GM12874 (cell line): ENCODE measurements at regions not wholly inside any gene's neighbourhood (a gene's known extent, or its start where the extent isn't known, plus 50 kb on each side); places are given as distances from the start of the nearest gene placed in this dataset.

Source experiments
- CTCF ChIP-seq: IDR thresholded peaks from 2 replicates; pipeline ENCODE4 v1.5.1; 2011; ENCODE audit warnings: low read depth, mild to moderate bottlenecking, control low read depth, low read length, moderate library complexity; ENCODE audit not compliant: insufficient read depth

DNA sequence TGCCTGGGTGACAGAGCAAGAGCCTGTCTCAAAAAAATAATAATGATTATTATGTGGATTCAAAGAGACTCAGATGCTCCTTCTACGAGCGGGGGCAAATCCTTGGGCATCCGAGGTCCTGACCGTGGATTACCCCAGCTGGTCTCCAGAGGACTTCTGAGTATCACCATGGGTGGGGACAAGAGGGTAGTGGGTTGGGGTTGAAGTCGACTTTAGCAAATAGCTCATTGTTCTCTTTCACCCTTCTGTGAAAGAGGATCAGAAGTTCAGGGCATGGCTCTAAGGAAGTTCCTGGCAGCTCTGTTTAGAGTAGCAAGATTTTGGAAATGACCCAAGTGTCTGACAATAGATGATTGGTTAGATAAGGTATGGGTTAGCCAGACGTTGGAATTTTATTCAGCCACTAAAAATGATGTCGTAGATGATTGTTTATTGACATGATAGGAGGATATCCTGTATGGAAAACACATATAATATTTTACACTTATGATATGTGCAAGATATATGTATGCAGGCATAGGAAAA is 59.0 kb upstream of the SPRED2 start:
- TF ChIP-seq CTCF = no peak

DNA sequence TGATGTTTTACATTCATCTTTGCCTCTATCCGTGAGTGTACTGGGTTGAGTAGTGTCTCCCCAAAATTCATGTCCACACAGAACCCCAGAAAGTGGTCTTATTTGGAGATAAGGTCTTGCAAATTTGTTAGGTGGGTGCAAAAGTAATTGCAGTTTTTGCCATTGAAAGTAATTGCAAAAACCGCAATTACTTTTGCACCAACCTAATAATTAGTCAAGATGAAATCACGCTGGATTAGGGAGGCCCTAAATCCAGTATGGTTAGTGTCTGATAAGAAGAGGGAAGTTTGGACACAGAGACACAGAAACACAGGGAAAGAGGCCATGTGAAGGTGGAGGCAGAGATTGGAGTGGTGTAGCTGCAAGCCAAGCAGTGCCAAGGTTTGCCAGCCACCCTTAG is 57.8 kb upstream of the SPRED2 start:
- no peak for TF ChIP-seq CTCF

DNA sequence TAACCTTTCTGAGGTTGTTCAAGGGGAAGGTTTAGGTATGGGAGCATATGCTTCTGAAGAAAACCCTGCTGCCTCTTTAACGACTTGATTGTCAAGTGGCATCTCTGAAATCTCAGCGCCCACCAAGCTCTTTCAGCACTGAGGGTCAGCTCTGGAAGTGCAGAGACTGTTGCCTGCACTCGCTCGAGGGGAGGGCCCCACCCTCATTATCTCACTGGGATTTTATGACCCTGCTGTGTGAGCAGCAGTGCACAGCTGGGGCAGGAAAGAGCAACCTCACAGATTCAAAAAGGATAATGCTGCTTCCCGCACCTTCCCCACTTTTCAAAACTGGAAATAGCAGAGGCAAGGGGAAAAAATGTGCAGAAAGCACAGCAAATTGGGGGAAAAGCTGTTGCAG is 56.9 kb upstream of the SPRED2 start:
- TF ChIP-seq CTCF = no peak

DNA sequence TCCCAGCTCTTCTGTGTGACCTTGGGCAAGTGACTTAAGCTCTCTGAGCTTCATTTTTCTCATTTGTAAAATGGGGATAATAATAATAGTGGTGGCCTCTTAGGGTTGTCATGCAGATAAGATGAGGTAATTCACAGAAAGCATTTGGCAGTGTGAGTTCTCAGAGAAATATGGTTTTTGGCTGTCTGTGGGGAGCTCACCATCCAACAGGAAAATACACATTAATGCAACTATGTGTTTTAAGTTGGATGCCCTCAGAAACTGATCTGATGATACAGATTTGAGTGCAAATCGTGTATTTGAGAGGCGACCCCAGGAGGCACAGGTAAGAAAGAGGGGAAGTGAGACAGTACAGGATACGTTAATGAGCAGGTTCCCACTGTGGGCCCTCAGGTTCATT is 56.1 kb upstream of the SPRED2 start:
- TF ChIP-seq CTCF = no peak

DNA sequence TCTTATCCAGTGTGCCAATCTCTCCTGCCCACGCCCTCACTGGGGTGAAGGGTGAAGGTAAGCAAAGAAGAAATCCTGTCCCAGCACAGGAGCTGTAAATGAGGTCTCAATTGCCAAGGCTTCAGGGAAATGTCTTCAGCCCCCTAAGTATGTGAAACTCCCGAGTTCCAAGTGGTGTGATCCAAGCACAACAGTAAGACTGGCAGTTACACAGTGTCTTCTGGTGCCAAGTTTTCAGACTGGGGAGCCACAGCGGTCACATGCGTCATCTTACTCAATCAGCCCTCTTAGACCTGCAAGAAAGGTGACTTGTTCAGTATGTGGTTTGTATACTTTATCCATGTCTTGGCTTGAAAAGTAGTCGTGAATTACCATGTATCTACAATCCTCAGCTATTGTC is 55.0 kb upstream of the SPRED2 start:
- TF ChIP-seq CTCF = no peak

DNA sequence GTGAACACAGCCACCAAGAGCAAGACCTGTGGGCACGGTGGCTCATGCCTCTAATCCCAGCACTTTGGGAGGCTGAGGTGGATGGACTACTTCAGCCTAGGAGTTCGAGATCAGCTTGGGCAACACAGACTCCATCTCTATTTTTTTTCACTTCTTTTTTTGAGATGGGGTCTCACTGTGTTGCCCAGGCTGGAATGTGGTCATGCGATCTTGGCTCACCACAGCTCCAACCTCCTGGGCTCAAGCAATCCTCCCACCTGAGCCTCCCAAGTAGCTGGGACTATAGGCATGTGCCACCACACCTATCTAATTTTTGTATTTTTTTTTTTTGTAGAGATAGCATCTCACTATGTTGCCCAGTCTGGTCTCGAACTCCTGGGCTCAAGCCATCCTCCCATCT is 54.4 kb upstream of the SPRED2 start:
- no peak for TF ChIP-seq CTCF

DNA sequence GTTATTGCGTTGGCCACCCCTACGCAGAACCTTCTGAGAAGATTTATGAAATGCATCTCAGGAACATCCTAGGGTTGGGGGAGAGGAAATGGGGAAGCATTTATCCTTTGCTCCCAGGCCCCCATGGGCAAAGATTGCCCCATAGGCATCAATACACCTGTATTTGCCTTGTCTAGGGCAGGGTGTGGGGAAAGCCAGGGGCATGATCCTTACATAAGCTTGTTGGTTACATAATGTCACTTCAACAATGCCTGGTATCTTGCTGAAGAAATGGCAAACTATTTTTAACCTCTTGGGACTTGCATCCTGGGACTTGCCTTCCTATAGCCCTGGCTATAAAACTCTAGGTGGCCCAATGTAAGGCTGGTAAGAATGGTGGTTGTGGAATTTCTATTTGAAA is 53.9 kb upstream of the SPRED2 start:
- no peak for TF ChIP-seq CTCF

DNA sequence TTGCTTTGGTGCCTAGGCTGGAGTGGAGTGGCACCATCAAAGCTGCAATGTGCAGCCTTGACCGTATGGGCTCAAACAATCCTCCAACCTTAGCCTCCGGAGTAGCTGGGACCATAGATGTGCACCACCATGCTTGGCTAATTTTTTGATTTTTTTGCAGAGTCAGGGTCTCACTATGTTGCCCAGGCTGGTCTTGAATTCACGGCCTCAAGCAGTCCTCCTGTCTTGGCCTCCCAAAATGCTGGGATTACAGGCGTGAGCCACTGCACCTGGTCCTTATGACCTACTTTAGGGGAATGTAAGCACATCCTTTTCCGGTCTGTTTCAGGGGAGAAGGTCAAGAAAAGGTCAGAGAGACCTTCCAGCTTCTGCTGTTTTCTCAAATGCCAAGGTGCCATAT is 53.4 kb upstream of the SPRED2 start:
- TF ChIP-seq CTCF = no peak
